HG02610 (cell line): ENCODE measurements at regions not wholly inside any gene's neighbourhood (a gene's known extent, or its start where the extent isn't known, plus 50 kb on each side); places are given as distances from the start of the nearest gene placed in this dataset.

Source experiments
- ATAC-seq: cut with Tn5 transposase; IDR thresholded peaks from one replicate; pipeline ENCODE4 v1.9.1; 2021; ENCODE audit warnings: mild to moderate bottlenecking, moderate library complexity; ENCODE audit not compliant: unreplicated experiment

- no peak for ATAC-seq
Observed at GRCh38 chr14:98853063-98853729, 418.8 kb downstream of the BCL11B start.

GRCh38 chr14:98855926-98856715 is 415.9 kb downstream of the BCL11B start:
- no peak for ATAC-seq

DNA sequence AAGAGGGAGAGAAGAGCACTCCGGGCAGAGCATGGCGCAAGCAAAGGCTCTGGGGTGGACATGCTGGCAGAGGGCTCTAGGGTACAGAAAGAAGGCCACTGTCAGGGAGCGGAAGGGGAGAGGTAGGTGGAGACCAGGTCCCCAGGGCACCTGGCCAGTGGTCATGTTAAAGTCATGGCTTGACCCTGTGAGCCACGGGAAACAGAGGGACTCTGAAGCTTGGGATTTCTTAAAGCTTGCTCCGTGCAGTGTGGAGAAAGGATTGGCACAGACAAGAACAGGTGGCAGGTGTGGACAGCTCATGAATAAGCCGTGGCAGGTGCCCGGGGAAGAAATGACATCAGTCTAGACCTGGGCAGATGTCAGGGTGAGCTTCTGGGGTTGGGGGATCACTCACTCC is 413.8 kb downstream of the BCL11B start:
- ATAC-seq, result no peak

DNA sequence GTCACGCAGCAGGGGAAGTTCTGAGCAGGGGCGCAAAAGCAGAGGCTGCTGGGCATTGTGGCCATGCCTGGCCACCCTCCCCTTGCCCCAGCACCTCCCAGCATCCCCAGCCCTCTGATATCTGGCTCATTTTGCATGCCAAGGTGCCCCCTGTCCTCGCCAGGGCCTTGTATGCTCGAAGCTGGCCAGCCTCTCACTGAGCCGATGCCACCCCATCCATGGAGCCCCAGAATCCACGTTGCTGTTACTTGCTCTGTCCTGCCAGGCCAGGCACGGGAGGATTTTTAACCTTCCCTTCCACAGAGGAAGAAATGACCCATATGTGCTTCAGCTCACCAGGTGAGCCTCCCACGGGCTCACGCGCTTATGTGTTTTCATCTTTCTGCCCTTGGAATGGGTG is 413.4 kb downstream of the BCL11B start:
- ATAC-seq, result no peak

DNA sequence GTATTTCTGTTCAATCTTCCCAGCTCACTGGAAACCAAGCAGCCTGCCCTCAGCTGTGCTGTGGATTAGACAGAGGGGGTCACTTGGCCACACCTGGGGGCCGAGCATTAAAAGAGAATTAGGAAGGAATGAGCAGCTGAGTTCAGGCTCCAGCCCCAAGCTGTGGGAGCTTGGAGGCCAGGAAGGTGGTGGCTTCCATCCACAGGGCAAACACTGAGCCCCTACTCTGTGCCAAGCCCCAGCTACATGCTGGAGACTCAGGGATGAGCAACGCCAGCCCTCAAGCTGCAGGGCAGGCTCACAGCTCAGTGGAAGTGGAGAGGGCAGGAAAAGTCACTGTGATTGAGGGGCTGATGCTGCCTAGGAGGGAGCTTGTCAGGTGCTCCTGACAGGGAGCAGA is 412.7 kb downstream of the BCL11B start:
- no peak for ATAC-seq

DNA sequence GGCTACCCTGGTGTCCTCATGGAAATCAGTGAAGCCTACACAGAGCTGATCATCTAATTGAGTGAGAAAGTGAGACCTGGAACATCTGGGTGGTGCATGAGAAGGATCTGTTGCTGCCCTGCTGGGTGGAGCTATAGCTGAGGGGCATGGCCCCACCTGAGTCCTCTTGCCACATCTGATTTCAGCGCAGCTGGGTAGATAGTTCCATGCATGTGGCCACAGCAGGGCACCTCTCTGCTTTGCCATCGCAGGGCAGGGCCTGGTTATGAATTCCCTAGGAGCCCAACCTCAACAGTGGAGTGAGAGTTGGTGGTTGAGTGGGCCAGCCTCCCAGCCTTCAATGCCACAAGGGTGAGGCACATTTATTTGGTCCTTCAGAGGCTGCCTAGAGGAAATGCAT is 407.8 kb downstream of the BCL11B start:
- no peak for ATAC-seq

DNA sequence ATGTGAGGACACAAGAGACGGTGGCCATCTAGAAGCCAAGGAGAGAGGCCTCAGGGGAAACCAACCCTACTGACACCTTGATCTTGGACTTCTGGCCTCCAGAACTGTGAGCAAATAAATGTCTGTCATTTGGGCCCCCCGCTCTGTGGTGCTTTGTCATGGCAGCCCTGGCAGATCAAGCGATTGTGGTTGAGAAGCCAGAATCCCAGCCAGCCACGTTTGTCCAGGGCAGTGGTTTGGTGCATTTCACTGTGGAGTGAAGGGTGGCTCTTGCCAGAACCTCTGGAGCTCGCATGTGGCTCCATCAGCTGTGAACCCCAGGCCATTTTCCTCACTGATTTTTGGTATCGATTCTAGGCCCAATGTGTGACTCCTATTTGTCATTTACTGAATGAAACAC is 404.9 kb downstream of the BCL11B start:
- ATAC-seq, result no peak

DNA sequence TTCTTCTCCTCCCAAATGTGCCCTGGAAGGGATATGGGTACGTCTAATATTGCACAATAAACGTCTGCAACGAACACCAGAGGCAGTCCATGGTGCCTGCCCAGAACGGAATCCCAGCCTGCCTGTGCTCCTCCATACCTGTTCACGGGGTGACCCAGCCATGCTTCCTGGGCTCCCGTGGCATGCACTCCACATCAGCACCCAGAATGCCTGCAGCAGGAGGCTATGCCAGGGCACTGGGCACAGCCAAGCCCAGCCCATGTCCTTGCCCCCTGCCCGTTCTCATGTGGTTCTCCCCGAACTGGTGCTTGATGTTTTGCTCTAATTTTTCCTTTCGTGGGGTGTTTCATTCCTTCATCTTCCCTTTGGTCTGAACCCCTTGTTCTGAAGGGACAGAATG is 404.3 kb downstream of the BCL11B start:
- no peak for ATAC-seq

DNA sequence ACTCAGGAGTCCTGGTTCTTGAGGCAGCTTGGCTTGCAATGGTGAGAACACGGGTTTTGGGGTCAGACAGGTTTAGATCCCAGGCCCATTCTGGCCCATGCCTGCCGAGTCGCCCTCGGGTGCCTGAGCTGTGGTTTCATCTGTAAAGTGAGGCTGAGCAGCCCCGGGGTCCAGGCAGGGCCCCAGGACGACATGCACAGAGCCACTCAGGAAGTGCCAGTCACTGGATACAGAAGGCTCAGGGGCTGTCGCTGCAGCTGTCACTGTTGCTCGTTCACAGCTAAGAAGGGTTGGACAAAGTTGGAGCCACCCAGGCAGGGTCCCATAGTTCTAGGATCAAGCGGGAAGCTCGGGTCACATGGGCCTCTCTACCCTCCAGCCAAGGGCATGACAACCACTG is 403.1 kb downstream of the BCL11B start:
- ATAC-seq, result no peak

GRCh38 chr14:98871796-98872195 is 400.2 kb downstream of the BCL11B start:
- ATAC-seq, result no peak

- no peak for ATAC-seq
Observed at GRCh38 chr14:98877065-98877464, 394.9 kb downstream of the BCL11B start.

- ATAC-seq, result no peak
Observed at GRCh38 chr14:98878282-98878681, 393.7 kb downstream of the BCL11B start.

GRCh38 chr14:98886982-98887381 is 385.0 kb downstream of the BCL11B start:
- ATAC-seq, result no peak

DNA sequence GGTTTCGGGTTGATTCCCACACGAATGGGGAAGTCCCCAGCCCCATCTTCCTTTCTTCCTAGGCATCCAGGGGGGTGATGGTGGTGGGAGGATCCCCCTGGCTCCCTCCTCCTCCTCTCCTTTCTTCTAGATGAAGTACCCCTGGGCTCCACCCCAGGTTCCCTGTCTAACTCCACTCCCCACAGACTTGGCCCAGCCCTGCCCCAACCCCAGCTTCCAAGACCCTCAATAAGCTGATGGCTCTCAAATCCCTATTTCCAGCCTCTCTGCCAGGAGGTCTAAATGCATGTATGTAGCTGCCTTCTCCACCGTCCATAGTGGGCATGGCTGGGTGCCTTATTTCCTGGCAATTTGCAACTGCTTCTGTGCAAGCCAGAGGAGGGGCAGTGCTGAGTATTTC is 383.7 kb downstream of the BCL11B start:
- ATAC-seq, result no peak

- no peak for ATAC-seq
Observed at GRCh38 chr14:98888927-98889835, 382.8 kb downstream of the BCL11B start.

DNA sequence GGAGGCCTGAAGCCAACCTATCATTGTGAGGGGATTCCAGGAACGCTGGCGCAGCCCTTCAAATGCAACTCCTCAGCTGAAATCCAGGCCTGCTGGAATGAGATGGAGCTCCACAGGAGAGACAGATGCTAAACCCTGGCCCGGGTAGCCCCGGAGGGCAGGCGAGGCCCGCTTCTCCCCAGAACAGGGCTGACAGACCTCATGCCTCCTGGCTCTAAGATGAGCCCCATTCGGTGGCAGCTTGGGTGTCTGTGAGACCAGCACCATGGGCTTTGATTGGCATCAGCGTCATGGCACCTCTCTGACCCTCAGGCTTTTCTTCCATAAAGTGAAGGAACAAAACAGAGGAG is 382.2 kb downstream of the BCL11B start:
- no peak for ATAC-seq

GRCh38 chr14:98890556-98891340 is 381.2 kb downstream of the BCL11B start:
- no peak for ATAC-seq

- ATAC-seq, result no peak
Observed at GRCh38 chr14:98893675-98894074, 378.3 kb downstream of the BCL11B start.

GRCh38 chr14:98894600-98894999 is 377.4 kb downstream of the BCL11B start:
- no peak for ATAC-seq

DNA sequence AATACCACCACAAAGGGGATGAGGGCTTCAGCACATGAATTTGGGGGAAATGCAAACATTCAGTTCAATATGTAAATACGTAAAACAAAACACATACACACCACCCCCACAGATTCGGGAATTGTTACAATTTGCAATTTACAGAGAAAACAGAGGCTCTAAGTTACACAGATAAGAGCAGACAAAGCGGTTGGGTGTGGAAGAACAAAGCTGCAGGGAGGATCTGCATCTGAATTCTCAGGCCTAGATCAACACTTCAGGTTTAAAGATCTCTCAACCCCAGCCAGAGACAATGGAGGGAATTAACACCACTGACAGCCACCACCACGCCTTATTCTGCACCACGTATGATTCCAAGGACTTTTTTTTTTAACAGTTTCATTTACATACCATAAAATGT is 375.5 kb downstream of the BCL11B start:
- ATAC-seq, result no peak
